Kidney epithelial cell (primary cell): ENCODE measurements at regions not wholly inside any gene's neighbourhood (a gene's known extent, or its start where the extent isn't known, plus 50 kb on each side); places are given as distances from the start of the nearest gene placed in this dataset.

Experiments
- DNase-seq: peaks from one replicate; pipeline ENCODE4 v3.0.0-alpha.2; 2010; ENCODE audit warnings: low read depth
- H3K27me3 ChIP-seq: 2 replicates; pipeline ENCODE4 v1.6.0; 2011; ENCODE audit warnings: low read length; ENCODE audit not compliant: control insufficient read depth, insufficient read depth
- H3K36me3 ChIP-seq: 2 replicates; pipeline ENCODE4 v1.5.1; 2011; ENCODE audit warnings: low read length; ENCODE audit not compliant: control insufficient read depth, insufficient read depth
- H3K4me3 ChIP-seq: 2 replicates; pipeline ENCODE4 v1.5.1; 2011; ENCODE audit warnings: low read depth, mild to moderate bottlenecking, control low read depth, low read length
- TF ChIP-seq, protein P1 (sequence below): IDR thresholded peaks from 2 replicates; pipeline ENCODE4 v1.5.1; 2011; ENCODE audit warnings: mild to moderate bottlenecking, moderate library complexity, low read length, control low read depth, inconsistent platforms; ENCODE audit not compliant: insufficient read depth, poor library complexity, severe bottlenecking

DNA sequence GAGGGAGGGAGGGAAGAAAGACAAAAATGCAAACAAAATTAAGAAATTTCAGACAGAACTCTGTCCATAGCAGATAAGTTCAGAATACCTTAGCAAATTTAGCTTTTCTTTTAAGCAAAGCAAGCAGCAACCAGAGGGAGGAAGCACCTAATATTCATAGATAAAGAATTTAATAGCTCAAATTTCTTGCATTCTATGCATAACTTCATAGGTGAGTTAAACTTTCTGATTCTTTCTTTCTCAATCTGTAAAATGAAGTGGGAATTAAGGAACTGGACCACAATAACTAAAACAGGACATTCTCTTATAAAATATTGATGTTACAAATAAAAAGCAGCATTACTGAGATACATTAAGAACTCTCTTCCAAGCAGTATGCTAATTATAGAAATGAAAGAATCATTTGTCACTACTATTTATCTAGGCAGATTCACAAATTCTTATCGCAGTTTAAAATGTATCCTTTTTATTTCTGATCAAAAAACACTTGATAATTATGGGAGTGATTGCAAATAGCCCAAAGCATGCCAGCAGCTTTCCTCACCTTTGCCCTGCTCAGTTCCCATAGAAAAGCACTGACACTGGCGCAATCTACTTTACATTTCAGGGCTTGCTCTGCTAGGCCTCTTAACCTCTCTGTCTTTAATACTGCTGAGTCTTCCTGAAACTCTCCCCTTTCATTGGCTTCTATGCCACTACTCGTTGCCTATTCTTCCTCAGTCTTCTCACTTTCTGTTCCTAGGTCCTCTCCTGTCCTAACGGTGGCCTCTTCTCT is 341.8 kb downstream of the PIK3R1 start:
- TF ChIP-seq, protein P1, sequence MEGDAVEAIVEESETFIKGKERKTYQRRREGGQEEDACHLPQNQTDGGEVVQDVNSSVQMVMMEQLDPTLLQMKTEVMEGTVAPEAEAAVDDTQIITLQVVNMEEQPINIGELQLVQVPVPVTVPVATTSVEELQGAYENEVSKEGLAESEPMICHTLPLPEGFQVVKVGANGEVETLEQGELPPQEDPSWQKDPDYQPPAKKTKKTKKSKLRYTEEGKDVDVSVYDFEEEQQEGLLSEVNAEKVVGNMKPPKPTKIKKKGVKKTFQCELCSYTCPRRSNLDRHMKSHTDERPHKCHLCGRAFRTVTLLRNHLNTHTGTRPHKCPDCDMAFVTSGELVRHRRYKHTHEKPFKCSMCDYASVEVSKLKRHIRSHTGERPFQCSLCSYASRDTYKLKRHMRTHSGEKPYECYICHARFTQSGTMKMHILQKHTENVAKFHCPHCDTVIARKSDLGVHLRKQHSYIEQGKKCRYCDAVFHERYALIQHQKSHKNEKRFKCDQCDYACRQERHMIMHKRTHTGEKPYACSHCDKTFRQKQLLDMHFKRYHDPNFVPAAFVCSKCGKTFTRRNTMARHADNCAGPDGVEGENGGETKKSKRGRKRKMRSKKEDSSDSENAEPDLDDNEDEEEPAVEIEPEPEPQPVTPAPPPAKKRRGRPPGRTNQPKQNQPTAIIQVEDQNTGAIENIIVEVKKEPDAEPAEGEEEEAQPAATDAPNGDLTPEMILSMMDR: no peak
- no peak for DNase-seq
- H3K36me3 ChIP-seq: no peaks in the 10 kb centered on the region
- no peaks in the 10 kb centered on the region for H3K27me3 ChIP-seq
- no peak overlapping the region for H3K4me3 ChIP-seq

DNA sequence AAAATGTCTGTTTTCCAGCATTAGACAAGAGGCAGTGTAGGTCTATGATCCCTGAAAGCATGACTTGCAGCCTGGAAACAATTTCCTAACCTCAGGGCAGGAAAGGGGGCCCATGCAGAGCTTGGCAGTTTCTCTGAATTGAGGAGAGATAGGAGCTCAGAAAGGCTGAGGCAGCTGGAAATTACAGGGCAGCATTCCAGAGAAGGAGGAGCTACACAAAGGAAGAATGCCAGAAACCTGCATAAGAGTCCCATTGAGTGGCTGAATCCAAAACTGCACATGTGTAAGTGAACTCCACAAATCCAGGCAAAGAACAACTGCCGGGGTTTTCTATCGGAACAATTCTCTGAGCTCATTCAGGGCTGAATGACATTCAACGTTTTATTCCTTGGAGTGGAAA is 346.8 kb downstream of the PIK3R1 start:
- no peak overlapping the region for H3K4me3 ChIP-seq
- H3K36me3 ChIP-seq: no peaks in the 10 kb centered on the region
- no peaks in the 10 kb centered on the region for H3K27me3 ChIP-seq
- TF ChIP-seq, protein P1: no peak
- DNase-seq: no peak

DNA sequence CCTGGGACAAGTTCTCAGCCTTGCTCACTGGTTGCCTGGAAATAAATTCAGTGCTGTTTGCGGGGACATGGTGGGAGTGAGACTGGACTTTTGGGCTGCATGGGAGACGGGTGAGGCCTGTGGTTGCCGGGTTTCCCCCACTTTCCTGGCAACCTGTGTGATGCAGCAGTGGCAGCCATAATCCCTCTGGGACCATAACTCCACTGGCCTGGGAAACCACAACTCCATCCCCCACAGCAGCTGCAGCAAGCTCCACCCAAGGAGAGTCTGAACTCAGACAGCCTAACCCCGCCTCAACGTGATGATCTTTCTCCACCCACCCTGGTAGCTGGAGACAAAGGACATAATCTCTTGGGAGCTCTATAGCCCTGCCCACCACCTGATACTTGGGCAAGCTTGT is 349.9 kb downstream of the PIK3R1 start:
- Histone ChIP-seq H3K4me3 (no peak overlapping the region), H3K27me3 (no peaks in the 10 kb centered on the region), H3K36me3 (no peaks in the 10 kb centered on the region)
- DNase-seq: no peak
- TF ChIP-seq, protein P1: no peak

- no peak overlapping the region for H3K4me3 ChIP-seq
- no peak for DNase-seq
- TF ChIP-seq, protein P1: no peak
Observed at GRCh38 chr5:68576805-68577204, 361.2 kb downstream of the PIK3R1 start.

GRCh38 chr5:68582284-68582683 is 366.7 kb downstream of the PIK3R1 start:
- Histone ChIP-seq H3K27me3 (no peaks in the 10 kb centered on the region), H3K36me3 (no peaks in the 10 kb centered on the region), H3K4me3 (no peak overlapping the region)
- TF ChIP-seq, protein P1: no peak
- DNase-seq: no peak

More at GRCh38 chr5:68576805-68577204, 361.2 kb downstream of the PIK3R1 start:
- H3K36me3 ChIP-seq: no peaks in the 10 kb centered on the region
- H3K27me3 ChIP-seq: no peaks in the 10 kb centered on the region

GRCh38 chr5:68587171-68587570 is 371.6 kb downstream of the PIK3R1 start:
- no peaks in the 10 kb centered on the region for H3K27me3 ChIP-seq
- no peak overlapping the region for H3K4me3 ChIP-seq
- no peaks in the 10 kb centered on the region for H3K36me3 ChIP-seq
- no peak for DNase-seq
- TF ChIP-seq, protein P1: no peak
